BJ (cell line): ENCODE measurements at regions not wholly inside any gene's neighbourhood (a gene's known extent, or its start where the extent isn't known, plus 50 kb on each side); places are given as distances from the start of the nearest gene placed in this dataset.
A peak's percentile ranks its signal among the peaks of the same experiment; 100 is the strongest.

Experiments used
- CTCF ChIA-PET: fragments of 350-600 bp; formaldehyde crosslinking; extraction: SDS; loops from one replicate; lab custom pipeline; 2021; ENCODE audit warnings: antibody characterized with exemption, inconsistent platforms; lab: Yijun Ruan, JAX
- POLR2A ChIA-PET: fragments of 300-600 bp; sonication (Branson Sonifier 250); formaldehyde crosslinking; extraction: SDS; loops from one replicate; lab custom pipeline; 2021; ENCODE audit warnings: antibody characterized with exemption; lab: Charles Lee
- DNase-seq: peaks from one replicate; pipeline ENCODE4 v3.0.0-alpha.2; 2011; ENCODE audit warnings: low read depth
- H3K27me3 ChIP-seq: 2 replicates; pipeline ENCODE4 v1.6.0; 2011; ENCODE audit warnings: low read length; ENCODE audit not compliant: control insufficient read depth, insufficient read depth
- H3K36me3 ChIP-seq: 2 replicates; pipeline ENCODE4 v1.5.1; 2011; ENCODE audit warnings: low read length; ENCODE audit not compliant: control insufficient read depth, insufficient read depth
- H3K4me3 ChIP-seq: 2 replicates; pipeline ENCODE4 v1.5.1; 2011; ENCODE audit warnings: low read depth, mild to moderate bottlenecking, control low read depth, low read length
- TF ChIP-seq, protein P1 (sequence below): IDR thresholded peaks from 2 replicates; pipeline ENCODE4 v1.5.1; 2011; ENCODE audit warnings: low read depth, mild to moderate bottlenecking, control low read depth, inconsistent platforms, low read length, moderate library complexity; ENCODE audit not compliant: insufficient read depth

DNA sequence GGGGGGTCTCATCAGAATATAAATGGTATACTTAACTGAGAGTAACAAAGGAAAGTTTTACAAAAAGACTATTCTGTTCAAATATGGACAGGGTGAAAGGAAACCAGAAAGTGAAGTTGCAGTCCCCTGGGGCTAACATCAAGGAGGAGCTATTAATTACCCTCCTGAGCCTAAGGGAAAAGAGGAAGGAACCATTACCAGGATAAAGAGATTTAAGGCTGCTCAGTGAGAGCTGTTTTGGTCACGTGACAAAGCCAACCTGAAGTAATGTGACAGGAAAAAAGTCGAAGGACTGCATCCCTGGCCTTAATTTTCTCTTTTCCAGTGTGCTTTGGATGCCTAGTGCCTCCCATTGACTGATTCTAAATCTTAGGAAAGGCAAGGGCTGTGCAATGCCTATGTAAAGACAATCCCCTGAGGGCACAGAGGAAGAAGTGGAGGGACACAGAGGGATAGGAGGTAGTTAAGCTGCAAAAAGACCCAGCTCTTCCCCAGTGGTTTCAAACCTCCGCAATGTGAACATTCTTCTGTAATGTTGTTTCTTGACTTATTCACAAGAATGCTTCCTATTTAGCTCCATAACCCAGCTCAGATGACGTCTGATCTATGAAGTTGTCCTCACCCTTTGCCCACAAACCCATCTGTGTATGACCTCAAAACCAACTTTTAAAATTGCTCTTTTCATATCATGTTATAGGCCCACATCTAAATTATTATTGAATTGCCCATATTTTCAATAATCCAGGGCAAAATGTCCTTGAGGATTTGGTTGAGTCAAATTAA, 187.7 kb upstream of the DCN start:
- POLR2A ChIA-PET: interaction anchor here (0.6 kb wide), 1 partner anchor 1766 kb away, joined by 4 read pairs; no protein-coding TSS in a partner anchor
- TF ChIP-seq, protein P1, sequence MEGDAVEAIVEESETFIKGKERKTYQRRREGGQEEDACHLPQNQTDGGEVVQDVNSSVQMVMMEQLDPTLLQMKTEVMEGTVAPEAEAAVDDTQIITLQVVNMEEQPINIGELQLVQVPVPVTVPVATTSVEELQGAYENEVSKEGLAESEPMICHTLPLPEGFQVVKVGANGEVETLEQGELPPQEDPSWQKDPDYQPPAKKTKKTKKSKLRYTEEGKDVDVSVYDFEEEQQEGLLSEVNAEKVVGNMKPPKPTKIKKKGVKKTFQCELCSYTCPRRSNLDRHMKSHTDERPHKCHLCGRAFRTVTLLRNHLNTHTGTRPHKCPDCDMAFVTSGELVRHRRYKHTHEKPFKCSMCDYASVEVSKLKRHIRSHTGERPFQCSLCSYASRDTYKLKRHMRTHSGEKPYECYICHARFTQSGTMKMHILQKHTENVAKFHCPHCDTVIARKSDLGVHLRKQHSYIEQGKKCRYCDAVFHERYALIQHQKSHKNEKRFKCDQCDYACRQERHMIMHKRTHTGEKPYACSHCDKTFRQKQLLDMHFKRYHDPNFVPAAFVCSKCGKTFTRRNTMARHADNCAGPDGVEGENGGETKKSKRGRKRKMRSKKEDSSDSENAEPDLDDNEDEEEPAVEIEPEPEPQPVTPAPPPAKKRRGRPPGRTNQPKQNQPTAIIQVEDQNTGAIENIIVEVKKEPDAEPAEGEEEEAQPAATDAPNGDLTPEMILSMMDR: no peak
- DNase-seq: no peak
- no peaks in the 10 kb centered on the region; the same call in 1 of the 2 replicates for H3K27me3 ChIP-seq
- no peaks in the 10 kb centered on the region for H3K36me3 ChIP-seq
- CTCF ChIA-PET: interaction anchor here (0.9 to 3.4 kb wide), 4 partner anchors 11 to 1201 kb away, joined by 3 to 23 read pairs (median 4); no protein-coding TSS in a partner anchor
- H3K4me3 ChIP-seq: no peak overlapping the region

DNA sequence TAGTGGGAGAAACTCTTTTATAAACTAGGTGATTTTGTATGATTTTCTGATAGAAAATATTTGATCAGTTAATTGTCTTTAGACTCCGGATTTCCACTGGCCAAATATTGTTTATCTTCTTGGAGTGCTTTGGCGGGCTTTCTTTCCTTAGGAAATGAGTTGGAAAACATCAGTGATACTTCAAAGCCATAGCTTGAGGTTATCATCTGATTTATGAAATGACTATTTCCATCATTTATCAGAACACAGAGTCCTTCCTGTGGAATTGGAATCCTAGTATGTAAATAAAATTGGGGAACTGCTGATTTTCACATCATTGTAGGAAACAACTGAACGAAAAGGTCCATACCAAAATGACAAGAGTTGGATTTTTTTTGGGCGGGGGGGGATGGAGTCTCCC, 186.0 kb upstream of the DCN start:
- H3K36me3 ChIP-seq: no peaks in the 10 kb centered on the region
- no peaks in the 10 kb centered on the region for H3K27me3 ChIP-seq
- DNase-seq: no peak
- CTCF ChIA-PET: interaction anchor here (1.1 to 3.4 kb wide), 2 partner anchors 13 to 422 kb away, joined by 4 to 23 read pairs; no protein-coding TSS in a partner anchor
- POLR2A ChIA-PET: no interaction called here
- no peak overlapping the region for H3K4me3 ChIP-seq
- TF ChIP-seq, protein P1: no peak

DNA sequence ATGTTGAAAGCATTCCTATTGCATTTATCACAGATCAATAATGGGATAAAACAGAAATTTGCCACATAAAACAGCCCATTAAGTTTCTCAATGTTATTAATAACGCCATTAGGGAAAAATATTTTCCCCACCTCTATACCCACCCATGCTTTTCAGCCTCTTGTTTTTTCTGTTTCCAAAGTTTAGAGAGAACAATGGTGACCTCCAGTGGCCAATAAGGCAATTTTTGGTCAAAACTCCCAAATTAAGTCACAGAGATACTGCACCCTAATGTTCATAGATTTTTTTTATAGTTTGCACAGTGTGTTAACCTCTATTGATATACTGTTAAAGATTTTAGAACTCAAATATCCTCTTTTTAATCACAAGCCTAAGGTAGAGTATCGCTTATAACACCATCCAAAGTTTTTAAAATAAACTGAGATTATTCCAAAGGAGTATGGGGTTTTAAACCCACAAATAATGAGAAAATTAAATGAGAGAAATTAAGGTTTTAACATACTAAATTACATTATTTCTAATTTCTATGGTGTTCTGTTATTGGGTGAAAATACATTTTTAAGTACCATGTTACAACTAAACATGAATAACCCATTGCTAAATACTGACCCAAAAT, 184.7 kb upstream of the DCN start:
- ChIA-PET CTCF (interaction anchor here (0.5 to 3.4 kb wide), 11 partner anchors 8 to 427 kb away, joined by 3 to 23 read pairs (median 4); no protein-coding TSS in a partner anchor), POLR2A (no interaction called here)
- TF ChIP-seq, protein P1: peak; percentile 62
- no peaks in the 10 kb centered on the region for H3K27me3 ChIP-seq
- no peak overlapping the region for H3K4me3 ChIP-seq
- DNase-seq: no peak
- H3K36me3 ChIP-seq: no peaks in the 10 kb centered on the region

DNA sequence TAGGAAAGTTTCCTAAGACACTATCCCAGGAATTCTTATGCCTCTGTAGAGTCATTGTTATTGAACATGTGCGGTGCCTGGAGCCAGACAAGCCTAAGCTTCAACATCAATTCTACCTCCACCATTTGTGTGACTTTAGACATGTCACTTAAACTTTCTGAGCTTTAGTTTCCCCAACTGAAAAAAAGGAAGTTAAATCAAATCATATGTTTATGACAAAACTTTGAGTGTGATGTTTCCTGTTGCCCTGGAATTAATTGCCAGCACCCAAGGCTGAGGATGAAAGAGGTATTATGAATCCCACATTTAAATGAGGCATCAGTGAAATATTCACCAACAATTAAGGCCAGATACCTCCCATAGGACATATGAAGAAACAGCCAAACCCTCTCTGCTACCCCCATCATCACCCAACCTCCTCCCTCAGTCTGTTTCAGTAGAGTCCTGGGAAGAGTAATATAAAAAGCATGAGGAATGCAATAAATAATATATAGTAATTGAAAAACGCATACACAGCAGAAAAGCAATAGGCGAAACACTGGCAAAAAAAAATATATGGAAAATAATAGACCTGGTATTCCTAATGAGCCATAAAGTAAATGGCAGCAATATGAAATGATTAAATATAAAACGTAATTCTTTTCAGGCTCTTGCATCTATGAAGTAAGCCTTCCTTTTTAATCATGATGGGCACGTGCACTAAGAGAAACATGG, 182.0 kb upstream of the DCN start:
- ChIA-PET POLR2A (no interaction called here), CTCF (interaction anchor here (1.0 to 2.4 kb wide), 4 partner anchors 402 to 1284 kb away, joined by 3 to 11 read pairs (median 6); no protein-coding TSS in a partner anchor)
- TF ChIP-seq, protein P1: no peak
- no peak for DNase-seq
- no peaks in the 10 kb centered on the region for H3K27me3 ChIP-seq
- H3K36me3 ChIP-seq: no peaks in the 10 kb centered on the region
- no peak overlapping the region for H3K4me3 ChIP-seq
